GM08714 (cell line): ENCODE measurements at regions not wholly inside any gene's neighbourhood (a gene's known extent, or its start where the extent isn't known, plus 50 kb on each side); places are given as distances from the start of the nearest gene placed in this dataset.

Source experiments
- H3K4me3 ChIP-seq: fragments of 200-500 bp; sonication (Bioruptor generic); 2 replicates; pipeline ENCODE4 v1.5.1; 2014; ENCODE audit warnings: mild to moderate bottlenecking, low read length, inconsistent platforms
- ZNF274 ChIP-seq: IDR thresholded peaks from 2 replicates; pipeline ENCODE4 v1.6.1; 2012; ENCODE audit warnings: mild to moderate bottlenecking, low read depth, low read length

DNA sequence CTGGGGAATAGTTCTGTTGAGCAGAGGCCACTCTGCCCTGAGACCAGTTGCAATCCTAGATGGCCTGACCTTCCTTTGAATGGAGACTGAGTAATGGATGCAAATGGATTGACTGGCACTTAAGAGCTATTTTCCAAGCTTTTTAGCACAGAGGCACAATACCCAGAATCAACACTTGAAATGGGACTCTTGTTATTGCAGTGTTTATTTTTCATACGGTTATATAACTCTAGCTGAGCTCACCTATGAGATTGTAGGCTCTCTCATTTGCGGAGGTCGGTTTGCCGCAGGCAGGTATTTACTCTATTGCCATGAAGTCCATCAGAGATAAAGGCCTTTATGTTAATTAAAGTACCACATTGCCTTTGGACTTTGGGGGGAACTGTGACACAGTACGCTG lies 422.3 kb upstream of the CELF4 start:
- H3K4me3 ChIP-seq = no peak overlapping the region
- TF ChIP-seq ZNF274 = no peak

DNA sequence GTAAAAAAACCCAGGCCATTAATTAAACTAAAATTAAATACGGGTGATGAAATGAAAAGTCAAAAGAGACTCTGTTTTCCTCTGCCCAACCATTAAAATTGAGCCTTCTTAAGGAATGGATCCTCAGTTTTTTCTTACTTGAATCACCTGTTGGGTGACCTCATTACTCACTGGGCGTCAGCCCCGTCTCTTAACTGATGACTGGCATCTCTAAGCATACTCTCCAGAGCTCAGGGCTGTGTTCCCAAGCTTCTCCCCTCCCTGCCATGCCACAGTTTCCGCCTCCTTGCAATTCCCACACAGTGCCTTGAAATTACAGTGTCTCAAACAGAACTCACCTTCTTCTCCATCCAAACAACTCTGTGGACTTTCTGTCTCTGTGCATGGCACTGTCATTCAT lies 421.1 kb upstream of the CELF4 start:
- TF ChIP-seq ZNF274 = no peak
- H3K4me3 ChIP-seq = no peak overlapping the region

DNA sequence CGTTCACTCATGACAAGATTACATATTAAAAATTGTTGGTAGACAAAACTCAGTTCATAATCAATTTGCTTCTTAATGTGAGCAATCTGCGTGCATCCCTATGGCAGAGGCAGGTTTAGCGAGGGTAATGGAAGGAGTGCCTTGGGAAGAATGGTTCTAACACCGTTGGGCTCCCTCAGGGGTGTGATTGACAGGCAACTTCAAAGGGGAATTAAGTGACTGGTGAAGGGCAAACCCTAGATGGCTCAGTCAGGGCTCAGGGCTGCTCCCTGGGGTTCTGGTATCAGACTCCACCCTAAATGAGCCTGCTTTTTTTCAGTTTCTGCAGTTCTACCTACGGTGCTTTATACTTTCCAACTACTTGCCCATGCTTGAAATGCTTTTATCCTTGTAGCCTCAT lies 419.5 kb upstream of the CELF4 start:
- H3K4me3 ChIP-seq = no peak overlapping the region
- no peak for TF ChIP-seq ZNF274

DNA sequence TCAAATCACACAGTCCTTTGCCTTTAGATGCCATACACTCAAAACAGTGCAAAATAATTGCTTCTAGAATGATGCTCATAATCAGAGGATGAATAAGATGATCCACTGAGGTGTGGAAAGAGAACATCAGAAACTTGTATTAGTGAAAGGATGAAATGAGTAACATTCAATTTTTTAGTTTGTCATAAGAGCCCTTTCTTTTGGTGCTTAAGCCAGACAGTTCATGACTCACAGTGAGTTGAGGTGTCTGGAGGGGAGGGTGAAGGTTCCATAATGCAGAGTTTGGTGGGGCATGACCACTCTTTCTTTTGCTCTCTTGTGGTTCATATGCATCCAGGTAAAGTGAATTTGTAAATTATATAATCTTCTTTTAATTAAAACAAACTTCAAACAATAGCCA lies 415.0 kb upstream of the CELF4 start:
- TF ChIP-seq ZNF274 = no peak
- H3K4me3 ChIP-seq = no peak overlapping the region

DNA sequence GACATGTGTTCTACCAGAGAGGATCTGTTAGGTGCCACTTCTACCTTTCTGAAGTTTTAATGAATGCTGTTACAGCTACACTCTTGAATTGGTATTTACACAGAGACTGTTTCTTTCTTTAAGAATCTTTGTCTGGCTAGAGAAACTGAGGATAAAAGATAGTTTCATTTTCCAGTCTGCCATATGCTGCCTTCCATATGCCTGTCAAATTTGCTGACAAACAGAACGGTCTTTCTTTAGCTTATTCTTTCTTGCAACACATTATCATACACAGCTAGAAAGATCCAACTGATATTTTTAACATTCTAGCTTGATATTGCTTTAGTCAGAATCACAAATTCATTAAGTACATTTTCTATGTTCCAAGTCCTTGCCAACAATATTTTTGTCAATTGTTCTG lies 409.8 kb upstream of the CELF4 start:
- no peak for TF ChIP-seq ZNF274
- no peak overlapping the region for H3K4me3 ChIP-seq

DNA sequence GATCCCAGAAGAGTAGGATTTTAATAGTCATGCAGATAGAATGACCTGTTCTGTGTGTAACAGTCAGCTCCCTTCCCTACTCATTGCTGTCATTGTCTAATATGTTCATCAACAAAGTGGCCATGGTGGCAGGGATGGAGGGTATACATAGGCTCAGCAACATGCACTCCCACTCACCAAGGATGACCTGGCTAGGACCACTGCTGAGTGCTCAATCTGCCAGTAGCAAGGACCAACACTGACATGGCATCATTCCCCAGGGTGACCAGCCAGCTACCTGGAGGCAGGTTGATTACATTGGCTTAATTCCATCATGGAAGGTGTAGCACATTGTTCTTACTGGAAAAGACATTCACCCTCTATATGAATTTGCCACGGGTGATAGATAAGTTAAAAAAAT lies 401.7 kb upstream of the CELF4 start:
- H3K4me3 ChIP-seq = no peak overlapping the region

DNA sequence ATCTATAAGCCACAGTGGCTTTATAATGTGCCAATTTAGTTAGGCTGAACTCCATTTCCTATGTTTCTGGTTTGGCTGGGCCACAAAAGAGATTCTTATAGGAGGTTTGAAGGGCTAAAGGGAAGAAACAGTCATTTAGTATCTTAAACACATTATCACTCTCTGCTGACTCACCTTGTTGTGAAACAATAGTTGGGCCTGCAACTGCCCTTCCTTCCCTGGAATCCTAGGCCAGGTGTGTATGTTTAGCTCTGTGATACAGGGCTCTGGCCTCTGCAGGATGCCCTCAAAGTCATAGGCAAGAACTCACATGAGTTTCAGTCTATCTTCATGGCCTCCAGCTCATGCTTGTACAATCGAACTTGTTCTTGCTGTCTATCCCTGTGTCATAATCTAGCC lies 400.0 kb upstream of the CELF4 start:
- no peak for TF ChIP-seq ZNF274
- no peak overlapping the region for H3K4me3 ChIP-seq

More for the DNA sequence above, 401.7 kb upstream of the CELF4 start:
- TF ChIP-seq ZNF274 = no peak

DNA sequence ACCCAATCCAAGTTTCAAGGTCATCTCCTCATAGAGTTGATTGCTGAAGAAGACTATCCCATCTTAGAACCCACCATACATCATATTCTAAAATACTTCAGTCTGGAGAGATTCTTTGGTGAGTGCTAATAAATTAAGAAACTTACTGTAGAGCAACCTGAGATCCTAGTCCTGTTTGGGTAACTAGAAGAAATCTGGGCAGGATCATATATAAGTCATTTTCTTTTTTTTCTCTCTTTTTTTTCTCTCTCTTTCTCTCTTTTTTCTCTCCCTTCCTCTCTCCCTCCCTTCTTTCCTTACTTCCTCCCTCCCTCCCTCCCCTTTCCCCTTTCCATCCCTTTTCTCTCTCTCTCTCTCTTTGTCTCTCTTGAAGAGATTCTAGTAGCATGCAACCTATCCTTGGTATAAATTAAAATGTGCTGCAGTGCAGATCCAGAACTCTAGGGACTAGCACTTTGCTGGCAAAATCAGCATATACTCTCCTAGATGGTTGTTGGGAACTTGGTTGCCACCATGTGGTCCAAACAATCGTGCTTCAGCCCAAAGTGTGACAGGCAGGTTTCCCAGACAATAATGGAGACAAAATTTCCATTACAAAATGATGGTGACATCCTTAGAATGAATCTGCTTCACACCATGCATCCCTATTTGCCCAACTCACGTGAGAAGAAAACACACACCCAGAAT lies 399.4 kb upstream of the CELF4 start:
- no peak overlapping the region for H3K4me3 ChIP-seq
- TF ChIP-seq ZNF274 = no peak

DNA sequence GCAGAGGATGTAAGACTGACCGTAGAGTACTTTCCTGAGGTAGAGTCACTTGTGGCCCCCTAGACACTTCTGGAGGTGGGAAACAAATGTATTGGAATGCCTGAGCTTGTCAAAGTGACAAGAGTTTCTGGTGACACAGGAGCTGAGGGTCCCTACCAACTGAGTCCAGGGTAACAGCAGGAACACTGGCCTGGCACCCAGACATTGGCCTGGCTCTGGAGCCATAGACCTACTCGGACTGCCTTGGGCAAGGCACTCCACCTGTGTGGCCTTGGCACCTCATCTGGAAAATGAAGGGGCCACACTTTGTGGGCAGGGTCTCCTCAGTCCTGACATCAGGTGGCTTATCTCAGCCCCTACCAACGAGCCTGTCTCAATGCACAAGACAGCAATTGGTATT lies 398.2 kb upstream of the CELF4 start:
- TF ChIP-seq ZNF274 = no peak

DNA sequence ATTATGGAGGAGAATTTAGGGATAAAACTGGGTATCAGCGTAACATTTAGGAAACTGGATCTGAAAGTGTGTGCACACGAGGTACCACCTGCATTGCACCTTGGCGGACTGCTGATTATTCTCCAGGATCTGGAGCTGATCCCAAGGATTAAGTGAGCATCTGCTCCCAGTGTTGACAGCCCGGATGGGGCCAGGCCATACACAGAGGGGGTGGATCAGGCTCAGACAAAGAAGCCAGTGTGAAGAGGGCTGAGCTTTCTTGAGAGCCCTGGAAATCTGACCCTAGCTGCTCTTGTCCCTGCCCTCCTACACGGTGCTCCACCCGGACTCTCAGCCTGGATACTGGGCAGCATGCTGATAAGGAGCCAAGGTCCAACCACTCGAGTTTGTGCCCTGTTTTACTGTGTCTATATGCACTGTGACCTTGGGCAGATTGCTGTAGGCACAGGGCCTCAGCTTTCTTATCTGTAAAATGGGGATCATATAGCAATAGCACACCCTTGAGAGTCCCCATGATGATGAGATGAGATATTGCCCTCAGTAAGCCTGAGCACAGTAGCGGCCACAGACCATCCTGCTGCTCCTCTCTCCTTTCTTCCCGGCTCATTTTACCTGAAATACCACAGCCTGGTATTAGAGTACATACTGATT lies 396.8 kb upstream of the CELF4 start:
- TF ChIP-seq ZNF274 = no peak
- H3K4me3 ChIP-seq = no peak overlapping the region

More for the DNA sequence above, 398.2 kb upstream of the CELF4 start:
- H3K4me3 ChIP-seq = no peak overlapping the region

DNA sequence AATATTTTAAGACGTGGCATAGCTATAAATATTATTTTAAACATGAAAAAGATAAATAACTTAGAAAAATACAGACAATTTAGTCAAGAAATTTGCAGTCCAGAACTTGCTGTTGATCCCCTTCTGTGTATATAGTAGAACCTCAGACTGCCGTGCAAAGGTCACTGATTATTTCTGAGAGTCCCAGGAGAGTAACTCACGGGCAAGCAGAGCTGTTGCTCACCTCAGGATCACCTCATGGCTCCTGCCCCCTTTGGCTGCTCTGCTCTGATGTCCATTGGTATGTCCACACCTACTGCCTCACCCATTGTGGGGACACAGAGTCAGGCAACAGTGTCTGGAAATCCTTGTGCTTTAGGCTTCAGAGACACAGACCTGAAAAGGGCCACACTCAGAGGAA lies 392.9 kb upstream of the CELF4 start:
- no peak for TF ChIP-seq ZNF274
- H3K4me3 ChIP-seq = no peak overlapping the region

DNA sequence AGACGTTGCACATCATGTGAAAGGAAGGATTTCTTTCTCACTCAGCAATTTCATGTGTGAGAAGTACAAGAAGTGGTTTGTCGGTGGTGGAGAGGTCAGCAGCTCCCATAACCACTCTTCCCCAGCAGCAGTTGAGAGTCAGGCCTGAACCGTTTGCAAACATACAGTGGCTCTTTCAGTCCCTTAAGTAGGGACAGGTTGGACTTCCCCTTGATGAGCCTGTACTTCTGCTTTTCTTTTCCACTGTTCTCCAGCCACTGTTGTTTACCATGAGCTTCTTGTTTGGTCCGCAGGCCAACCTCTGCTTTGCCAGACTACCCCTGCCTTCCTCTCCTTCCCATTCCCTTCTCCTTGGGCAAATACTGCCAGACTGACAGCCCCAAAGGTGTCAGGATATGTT lies 391.3 kb upstream of the CELF4 start:
- H3K4me3 ChIP-seq = no peak overlapping the region
- TF ChIP-seq ZNF274 = no peak

DNA sequence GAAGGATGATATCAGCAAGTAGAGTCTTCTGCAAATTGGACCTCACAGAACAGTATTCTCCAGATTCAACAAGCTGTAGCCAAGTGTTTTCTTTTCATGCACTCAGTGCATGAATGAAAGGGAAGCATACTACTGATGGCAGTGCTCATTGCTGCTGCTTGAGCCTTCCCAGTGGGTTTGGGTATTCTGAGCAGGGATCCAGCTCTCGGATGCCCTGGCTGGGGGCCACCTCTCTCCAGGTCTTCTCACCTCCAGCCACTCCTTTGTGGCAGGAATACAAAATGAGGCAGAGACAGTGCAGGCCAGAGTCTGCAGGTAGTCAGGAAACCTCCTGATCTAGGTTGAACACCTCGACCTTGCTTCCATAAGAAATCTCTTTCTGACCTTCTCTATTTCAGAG lies 390.4 kb upstream of the CELF4 start:
- no peak overlapping the region for H3K4me3 ChIP-seq
- TF ChIP-seq ZNF274 = no peak

DNA sequence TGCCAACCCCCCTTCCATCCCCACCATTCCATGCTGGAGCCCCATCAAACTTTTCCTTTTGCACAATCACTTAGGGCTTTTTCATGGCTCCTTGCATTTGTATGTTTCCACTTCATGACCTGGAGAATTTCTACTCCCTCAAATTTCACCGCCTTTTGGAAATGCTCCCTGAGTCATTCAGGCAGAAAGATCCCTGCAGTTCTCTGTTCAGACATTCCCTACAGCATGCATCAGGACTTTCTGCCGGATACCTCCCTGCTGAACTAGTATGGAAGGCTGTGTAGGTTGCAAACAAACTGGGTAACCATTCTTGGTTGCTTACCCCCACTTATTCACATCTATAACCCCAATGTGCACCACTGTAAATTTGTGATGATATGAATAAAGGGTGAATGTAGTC lies 389.6 kb upstream of the CELF4 start:
- no peak for TF ChIP-seq ZNF274
- no peak overlapping the region for H3K4me3 ChIP-seq

DNA sequence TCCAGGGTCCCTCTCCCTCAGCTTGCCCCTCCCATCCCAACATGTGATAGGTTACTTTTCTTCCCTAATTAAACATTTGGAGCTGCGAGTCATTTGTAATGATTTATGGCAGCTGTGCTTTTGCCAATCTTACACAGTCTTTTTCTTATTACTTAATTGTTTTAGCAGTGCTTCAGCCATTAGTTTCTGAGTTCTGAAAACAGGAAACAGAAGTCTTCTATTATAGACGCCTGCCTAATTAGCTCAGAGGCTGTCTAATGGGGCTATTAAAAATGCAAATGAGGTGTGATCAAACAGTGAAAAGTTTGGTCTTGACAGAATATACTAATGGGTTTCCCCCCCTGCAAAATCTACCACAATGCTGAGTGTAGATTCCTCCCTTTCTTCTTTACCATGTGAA lies 388.3 kb upstream of the CELF4 start:
- TF ChIP-seq ZNF274 = no peak
- H3K4me3 ChIP-seq = no peak overlapping the region

DNA sequence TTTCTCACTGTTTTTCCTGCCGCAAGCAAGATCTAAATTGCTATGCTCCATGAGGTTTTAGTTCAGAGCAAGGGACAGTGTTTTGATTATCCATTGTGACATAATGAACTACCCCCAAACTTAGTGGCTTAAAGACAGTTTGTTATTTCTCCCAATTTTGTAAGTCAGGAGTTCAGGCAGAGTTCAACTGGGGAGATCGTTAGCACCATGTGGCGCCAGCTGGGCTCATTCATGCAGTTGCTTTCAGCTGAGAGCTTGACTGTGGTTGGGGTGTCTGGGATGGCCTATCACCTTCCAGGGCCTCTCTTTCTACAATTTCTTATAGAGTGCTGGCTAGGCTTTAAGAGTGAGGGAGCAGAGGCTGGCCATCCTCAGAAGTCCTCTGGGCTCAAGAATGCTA lies 382.9 kb upstream of the CELF4 start:
- H3K4me3 ChIP-seq = no peak overlapping the region
- no peak for TF ChIP-seq ZNF274

DNA sequence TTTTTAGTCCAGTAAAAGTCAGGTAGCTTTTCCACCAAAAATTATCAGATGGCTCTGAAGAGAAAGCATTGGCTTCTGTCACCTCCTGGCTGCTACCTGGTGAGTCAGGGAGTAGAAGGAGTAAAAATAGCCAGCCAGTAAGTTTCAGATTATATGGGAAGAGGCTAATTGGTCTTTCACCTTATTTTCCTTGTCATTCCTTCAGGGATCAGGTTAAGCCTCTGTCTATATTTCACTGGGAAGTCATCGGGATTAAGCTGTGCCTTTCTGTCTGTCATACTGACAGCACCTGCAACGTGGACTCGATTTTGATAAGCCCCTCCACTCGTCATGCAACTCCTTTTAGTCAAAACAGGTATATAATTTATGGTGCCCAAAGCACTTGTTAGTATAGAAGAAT lies 380.7 kb upstream of the CELF4 start:
- H3K4me3 ChIP-seq = no peak overlapping the region
- TF ChIP-seq ZNF274 = no peak
